ENCODE measurements at regions not wholly inside any gene's neighbourhood (a gene's known extent, or its start where the extent isn't known, plus 50 kb on each side); places are given as distances from the start of the nearest gene placed in this dataset.
A peak's percentile ranks its signal among the peaks of the same experiment; 100 is the strongest.
"Not testable (repeated sequence)": the region's sequence is repeated elsewhere in the genome, so short reads cannot be mapped to it uniquely, and the experiment has no call there.

GRCh38 chr3:151589311-151589710 lies 128.4 kb upstream of the IGSF10 start:
- Mint-ChIP-seq H3K4me1 (ENCODE audit: low read depth) (no peaks in the 10 kb centered on the region), H3K9me3 (ENCODE audit: low read depth) (no peaks in the 10 kb centered on the region), H3K27me3 (no peaks in the 10 kb centered on the region), H3K36me3 (ENCODE audit: insufficient read depth) (no peaks in the 10 kb centered on the region), H3K27ac (no peak overlapping the region), H3K4me3 (ENCODE audit: low read depth) (no peak overlapping the region)
- no peak for DNase-seq (ENCODE audit: low spot score, unreplicated experiment)
- TF ChIP-seq CTCF (IDR thresholded peaks at IDR 0.05; ENCODE audit: unreplicated experiment), result no peak

GRCh38 chr3:151587659-151588058 lies 126.8 kb upstream of the IGSF10 start:
- not testable (repeated sequence) for DNase-seq (ENCODE audit: low spot score, unreplicated experiment); H3K36me3 Mint-ChIP-seq (ENCODE audit: insufficient read depth); H3K4me1 Mint-ChIP-seq (ENCODE audit: low read depth); H3K9me3 Mint-ChIP-seq (ENCODE audit: low read depth); H3K27ac Mint-ChIP-seq; H3K27me3 Mint-ChIP-seq; H3K4me3 Mint-ChIP-seq (ENCODE audit: low read depth)

- H3K27me3 Mint-ChIP-seq, result no peaks in the 10 kb centered on the region
- peaks cover 13% of the 10 kb centered on the region for H3K4me1 Mint-ChIP-seq (ENCODE audit: low read depth)
- TF ChIP-seq CTCF (IDR thresholded peaks at IDR 0.05; ENCODE audit: unreplicated experiment), result no peak
- H3K4me3 Mint-ChIP-seq (ENCODE audit: low read depth), result no peak overlapping the region
- no peak for DNase-seq (ENCODE audit: low spot score, unreplicated experiment)
- peaks cover 2% of the 10 kb centered on the region for H3K9me3 Mint-ChIP-seq (ENCODE audit: low read depth)
- H3K27ac Mint-ChIP-seq, result no peak overlapping the region
- H3K36me3 Mint-ChIP-seq (ENCODE audit: insufficient read depth), result no peaks in the 10 kb centered on the region
These were observed 123.7 kb upstream of the IGSF10 start for GRCh38 chr3:151584566-151584965.

GRCh38 chr3:151581035-151581434 lies 120.2 kb upstream of the IGSF10 start:
- H3K9me3 Mint-ChIP-seq (ENCODE audit: low read depth), result peaks cover 9% of the 10 kb centered on the region
- peaks cover 13% of the 10 kb centered on the region for H3K4me1 Mint-ChIP-seq (ENCODE audit: low read depth)
- no peaks in the 10 kb centered on the region for H3K27me3 Mint-ChIP-seq
- no peak for DNase-seq (ENCODE audit: low spot score, unreplicated experiment)
- H3K27ac Mint-ChIP-seq, result no peak overlapping the region
- TF ChIP-seq CTCF (IDR thresholded peaks at IDR 0.05; ENCODE audit: unreplicated experiment), result no peak
- H3K4me3 Mint-ChIP-seq (ENCODE audit: low read depth), result no peak overlapping the region
- no peaks in the 10 kb centered on the region for H3K36me3 Mint-ChIP-seq (ENCODE audit: insufficient read depth)

GRCh38 chr3:151580591-151580990 lies 119.7 kb upstream of the IGSF10 start:
- no peak overlapping the region for H3K4me3 Mint-ChIP-seq (ENCODE audit: low read depth)
- H3K27ac Mint-ChIP-seq, result peak overlapping the region; percentile 40
- H3K27me3 Mint-ChIP-seq, result no peaks in the 10 kb centered on the region
- no peak for DNase-seq (ENCODE audit: low spot score, unreplicated experiment)
- TF ChIP-seq CTCF (IDR thresholded peaks at IDR 0.05; ENCODE audit: unreplicated experiment), result no peak
- H3K9me3 Mint-ChIP-seq (ENCODE audit: low read depth), result peaks cover 9% of the 10 kb centered on the region
- peaks cover 13% of the 10 kb centered on the region for H3K4me1 Mint-ChIP-seq (ENCODE audit: low read depth)
- no peaks in the 10 kb centered on the region for H3K36me3 Mint-ChIP-seq (ENCODE audit: insufficient read depth)

- H3K4me1 Mint-ChIP-seq (ENCODE audit: low read depth), result peaks cover 13% of the 10 kb centered on the region
These were observed 118.9 kb upstream of the IGSF10 start for GRCh38 chr3:151579571-151580270.

More at GRCh38 chr3:151579571-151580270, 118.9 kb upstream of the IGSF10 start:
- Mint-ChIP-seq H3K27me3 (no peaks in the 10 kb centered on the region), H3K36me3 (ENCODE audit: insufficient read depth) (no peaks in the 10 kb centered on the region), H3K9me3 (ENCODE audit: low read depth) (peaks cover 9% of the 10 kb centered on the region), H3K4me3 (ENCODE audit: low read depth) (no peak overlapping the region), H3K27ac (peak overlapping the region; percentile 40)
- DNase-seq (ENCODE audit: low spot score, unreplicated experiment), result no peak
- TF ChIP-seq CTCF (IDR thresholded peaks at IDR 0.05; ENCODE audit: unreplicated experiment), result no peak
